ENCODE measurements at regions not wholly inside any gene's neighbourhood (a gene's known extent, or its start where the extent isn't known, plus 50 kb on each side); places are given as distances from the start of the nearest gene placed in this dataset.
"Not testable (repeated sequence)": the region's sequence is repeated elsewhere in the genome, so short reads cannot be mapped to it uniquely, and the experiment has no call there.

- intact Hi-C loops (cut with micrococcal nuclease): no loop called here
- Mint-ChIP-seq H3K9me3 (no peaks in the 10 kb centered on the region), H3K27me3 (no peaks in the 10 kb centered on the region), H3K4me1 (peaks cover 3% of the 10 kb centered on the region), H3K27ac (no peak overlapping the region), H3K36me3 (ENCODE audit: low read depth) (no peaks in the 10 kb centered on the region), H3K4me3 (no peak overlapping the region)
- DNase-seq: no peak
These were observed 1068.8 kb downstream of the FAM133A start for GRCh38 chrX:94742772-94743171.

DNA sequence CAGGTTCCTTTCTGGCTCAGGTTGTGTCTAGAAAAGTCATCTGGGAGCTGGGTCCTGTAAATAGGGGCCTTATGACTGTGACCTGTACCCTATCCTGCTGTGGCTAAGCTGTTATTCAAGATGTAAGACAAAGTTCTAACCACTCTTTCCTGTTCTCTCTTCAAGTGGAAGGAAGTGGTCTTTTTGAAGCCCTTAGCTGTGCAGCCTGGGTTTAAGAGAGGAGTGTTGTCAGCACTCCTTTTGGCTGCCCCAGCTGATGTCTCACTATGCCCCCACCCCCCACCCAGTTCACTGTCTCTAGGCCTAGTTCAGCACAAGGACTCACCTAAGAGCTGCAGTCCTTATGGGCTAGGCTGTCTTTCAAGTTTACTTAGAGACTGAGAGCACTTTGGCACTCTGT, 1069.5 kb downstream of the FAM133A start:
- Mint-ChIP-seq H3K27me3 (no peaks in the 10 kb centered on the region), H3K27ac (no peak overlapping the region), H3K36me3 (ENCODE audit: low read depth) (no peaks in the 10 kb centered on the region), H3K4me1 (peaks cover 3% of the 10 kb centered on the region), H3K4me3 (no peak overlapping the region), H3K9me3 (no peaks in the 10 kb centered on the region)
- DNase-seq: peak; percentile 54
- intact Hi-C loops (cut with micrococcal nuclease): no loop called here

- Mint-ChIP-seq H3K27me3 (no peaks in the 10 kb centered on the region), H3K9me3 (no peaks in the 10 kb centered on the region), H3K27ac (no peak overlapping the region), H3K4me1 (peaks cover 3% of the 10 kb centered on the region), H3K4me3 (no peak overlapping the region), H3K36me3 (ENCODE audit: low read depth) (no peaks in the 10 kb centered on the region)
- DNase-seq: no peak
- intact Hi-C loops (cut with micrococcal nuclease): no loop called here
These were observed 1070.8 kb downstream of the FAM133A start for GRCh38 chrX:94744786-94745185.

DNA sequence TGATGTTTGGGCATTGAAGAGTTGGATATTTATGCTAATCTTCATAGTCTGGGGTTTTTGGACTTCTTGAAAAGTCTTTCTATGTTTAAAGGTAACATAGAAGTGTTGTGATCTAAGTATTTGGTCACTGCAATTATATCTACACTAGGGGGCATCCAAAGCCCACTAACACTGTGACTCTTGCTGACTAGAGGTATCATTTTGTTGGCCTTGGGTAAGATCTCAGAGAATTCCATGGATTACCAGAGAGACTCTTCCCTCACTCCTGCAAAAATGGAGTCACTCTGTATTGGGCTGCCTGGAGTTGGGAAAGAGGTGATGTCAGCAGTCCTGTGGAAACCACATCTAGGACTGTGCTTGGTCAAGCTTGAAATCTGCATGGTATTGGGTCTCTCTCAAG, 1077.6 kb downstream of the FAM133A start:
- no peaks in the 10 kb centered on the region for H3K27me3 Mint-ChIP-seq
- no peaks in the 10 kb centered on the region for H3K4me1 Mint-ChIP-seq
- H3K9me3 Mint-ChIP-seq: no peaks in the 10 kb centered on the region
- intact Hi-C loops (cut with micrococcal nuclease): no loop called here
- no peaks in the 10 kb centered on the region for H3K36me3 Mint-ChIP-seq (ENCODE audit: low read depth)
- no peak overlapping the region for H3K4me3 Mint-ChIP-seq
- no peak for DNase-seq
- H3K27ac Mint-ChIP-seq: no peak overlapping the region

DNA sequence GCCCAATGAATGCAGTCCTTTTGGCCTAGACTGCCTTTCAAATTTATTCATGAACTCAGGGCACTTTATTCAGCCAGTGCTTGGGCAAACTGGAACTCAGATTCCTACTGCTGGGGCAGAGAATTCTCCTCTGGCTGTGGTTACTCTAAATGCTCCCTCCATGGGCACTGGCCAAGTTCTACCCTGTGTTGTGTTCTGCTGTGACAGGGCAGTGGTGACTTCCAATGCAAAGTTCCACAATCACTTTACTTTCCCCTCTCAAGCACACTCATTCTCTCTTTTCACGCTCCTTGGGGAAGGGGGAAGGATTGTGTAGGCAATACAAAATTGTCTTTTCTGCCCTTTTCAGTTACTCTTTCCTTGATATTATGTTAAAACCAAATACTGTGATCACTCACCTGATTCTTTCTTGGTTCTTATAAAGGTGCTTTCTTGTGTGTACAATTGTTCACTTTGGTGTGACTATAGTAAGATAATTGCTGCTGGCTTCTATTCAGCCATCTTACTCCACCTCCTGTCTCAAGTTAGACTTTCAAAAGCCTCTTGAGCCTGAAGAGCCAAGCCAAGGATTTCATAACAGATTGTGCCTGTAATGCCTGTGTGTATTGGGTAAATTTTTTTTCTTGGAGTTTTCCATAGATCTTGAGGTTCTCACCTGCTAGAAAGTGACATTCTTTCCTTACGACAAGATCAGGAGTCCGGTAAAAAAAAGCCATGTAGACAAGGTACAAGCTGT, 1078.6 kb downstream of the FAM133A start:
- no peaks in the 10 kb centered on the region for H3K36me3 Mint-ChIP-seq (ENCODE audit: low read depth)
- no peak overlapping the region for H3K27ac Mint-ChIP-seq
- intact Hi-C loops (cut with micrococcal nuclease): no loop called here

GRCh38 chrX:94758130-94758529, 1084.1 kb downstream of the FAM133A start:
- Mint-ChIP-seq H3K9me3 (no peaks in the 10 kb centered on the region), H3K27me3 (no peaks in the 10 kb centered on the region), H3K4me1 (no peaks in the 10 kb centered on the region), H3K36me3 (ENCODE audit: low read depth) (no peaks in the 10 kb centered on the region), H3K27ac (no peak overlapping the region), H3K4me3 (no peak overlapping the region)
- DNase-seq: no peak
- intact Hi-C loops (cut with micrococcal nuclease): no loop called here

More for the DNA sequence above, 1078.6 kb downstream of the FAM133A start:
- no peaks in the 10 kb centered on the region for H3K9me3 Mint-ChIP-seq
- no peaks in the 10 kb centered on the region for H3K27me3 Mint-ChIP-seq
- no peak overlapping the region for H3K4me3 Mint-ChIP-seq
- H3K4me1 Mint-ChIP-seq: no peaks in the 10 kb centered on the region
- no peak for DNase-seq

- Mint-ChIP-seq H3K27ac (no peak overlapping the region), H3K27me3 (no peaks in the 10 kb centered on the region), H3K9me3 (no peaks in the 10 kb centered on the region), H3K4me1 (no peaks in the 10 kb centered on the region), H3K4me3 (no peak overlapping the region), H3K36me3 (ENCODE audit: low read depth) (no peaks in the 10 kb centered on the region)
- DNase-seq: no peak
- intact Hi-C loops (cut with micrococcal nuclease): no loop called here
These were observed 1101.6 kb downstream of the FAM133A start for GRCh38 chrX:94775640-94776039.

DNA sequence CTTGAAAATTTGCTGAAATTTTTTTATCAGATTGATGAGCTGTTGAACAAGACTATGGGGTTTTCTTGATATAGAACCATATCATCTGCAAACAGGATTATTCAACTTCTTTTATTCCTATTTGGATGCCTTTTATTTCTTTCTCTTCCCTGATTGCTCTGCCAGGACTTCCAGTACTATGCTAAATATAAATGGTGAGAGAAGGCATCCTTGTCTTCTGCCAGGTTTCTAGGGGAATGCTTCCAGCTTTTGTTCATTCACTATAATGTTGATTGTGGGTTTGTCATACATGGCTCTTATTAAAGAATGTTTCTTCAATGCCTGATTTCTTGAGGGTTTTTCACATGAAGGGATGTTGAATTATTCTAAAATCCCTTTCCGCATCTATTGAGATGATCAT, 1139.5 kb downstream of the FAM133A start:
- Mint-ChIP-seq H3K4me3 (no peak overlapping the region), H3K27ac (no peak overlapping the region), H3K4me1 (no peaks in the 10 kb centered on the region), H3K9me3 (no peaks in the 10 kb centered on the region), H3K36me3 (ENCODE audit: low read depth) (no peaks in the 10 kb centered on the region), H3K27me3 (no peaks in the 10 kb centered on the region)
- DNase-seq: no peak
- intact Hi-C loops (cut with micrococcal nuclease): no loop called here

DNA sequence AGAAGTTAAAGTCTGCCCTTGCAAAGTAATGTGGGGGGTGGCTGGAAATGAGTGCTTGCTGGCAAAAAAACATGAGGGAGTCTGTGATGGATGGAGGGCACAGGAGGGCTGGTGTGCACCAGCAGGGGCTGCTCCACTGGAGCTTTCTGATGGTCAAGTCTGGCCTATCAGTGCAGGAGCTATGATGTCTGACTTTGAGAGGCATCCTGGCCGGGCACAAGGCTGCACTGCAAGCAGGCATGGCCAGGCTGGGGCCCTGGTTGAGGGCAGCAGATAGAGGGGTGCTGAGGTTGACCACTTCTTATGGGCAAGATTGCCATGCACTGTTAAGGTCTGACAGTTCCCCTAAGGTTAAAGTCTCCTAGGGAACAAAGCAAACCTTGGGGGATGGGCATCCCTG, 1140.2 kb downstream of the FAM133A start:
- Mint-ChIP-seq H3K4me1 (no peaks in the 10 kb centered on the region), H3K36me3 (ENCODE audit: low read depth) (no peaks in the 10 kb centered on the region), H3K27ac (no peak overlapping the region), H3K4me3 (no peak overlapping the region), H3K27me3 (no peaks in the 10 kb centered on the region), H3K9me3 (no peaks in the 10 kb centered on the region)
- intact Hi-C loops (cut with micrococcal nuclease): no loop called here
- no peak for DNase-seq

DNA sequence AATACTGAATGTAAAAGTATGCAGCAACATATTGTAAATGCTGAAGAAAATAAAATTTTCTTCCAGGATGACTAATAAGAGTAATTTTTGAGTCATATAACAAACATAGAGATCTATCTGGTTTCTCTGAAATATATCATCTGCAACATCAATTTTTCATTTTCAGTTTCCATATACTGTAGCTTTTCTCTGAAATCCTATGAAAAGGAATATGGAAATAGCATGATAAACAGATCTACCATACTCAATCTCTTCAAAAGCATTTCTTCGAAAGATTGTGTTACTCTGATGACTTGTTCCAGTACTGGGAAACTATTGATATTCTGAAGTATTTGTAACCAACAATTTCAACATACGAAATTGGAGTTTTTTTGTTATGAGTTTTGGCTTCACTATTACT, 1156.7 kb downstream of the FAM133A start:
- no peak for DNase-seq
- Mint-ChIP-seq H3K4me3 (no peak overlapping the region), H3K27me3 (no peaks in the 10 kb centered on the region), H3K36me3 (ENCODE audit: low read depth) (no peaks in the 10 kb centered on the region), H3K4me1 (no peaks in the 10 kb centered on the region), H3K27ac (no peak overlapping the region), H3K9me3 (no peaks in the 10 kb centered on the region)
- intact Hi-C loops (cut with micrococcal nuclease): no loop called here

- intact Hi-C loops (cut with micrococcal nuclease): no loop called here
- Mint-ChIP-seq H3K9me3 (no peaks in the 10 kb centered on the region), H3K4me3 (no peak overlapping the region), H3K27ac (no peak overlapping the region), H3K36me3 (ENCODE audit: low read depth) (no peaks in the 10 kb centered on the region), H3K4me1 (no peaks in the 10 kb centered on the region), H3K27me3 (no peaks in the 10 kb centered on the region)
- no peak for DNase-seq
These were observed 1157.4 kb downstream of the FAM133A start for GRCh38 chrX:94831364-94831763.

GRCh38 chrX:94834226-94834625, 1160.2 kb downstream of the FAM133A start:
- H3K9me3 Mint-ChIP-seq: no peaks in the 10 kb centered on the region

DNA sequence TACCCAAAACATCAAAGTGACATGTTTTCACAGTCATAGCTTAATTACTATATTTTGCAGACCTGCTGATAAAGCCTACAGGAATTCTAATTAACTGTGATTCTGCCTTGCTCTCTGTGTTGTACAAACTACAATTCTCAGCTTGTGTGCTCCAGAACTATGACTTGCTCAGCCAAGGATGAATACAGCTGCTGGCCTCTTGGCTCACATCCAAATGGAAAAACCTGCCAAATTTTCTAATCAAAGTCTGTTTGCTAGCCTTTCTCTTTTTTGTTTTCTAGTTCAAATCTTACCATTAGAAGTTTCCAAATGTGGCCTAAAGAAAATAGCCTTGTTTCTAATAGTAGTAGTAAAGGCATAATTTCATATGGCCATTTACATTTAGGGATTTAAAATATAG, 1176.8 kb downstream of the FAM133A start:
- Mint-ChIP-seq H3K27me3 (no peaks in the 10 kb centered on the region), H3K4me1 (no peaks in the 10 kb centered on the region), H3K27ac (no peak overlapping the region), H3K9me3 (no peaks in the 10 kb centered on the region), H3K4me3 (no peak overlapping the region), H3K36me3 (ENCODE audit: low read depth) (no peaks in the 10 kb centered on the region)
- no peak for DNase-seq
- intact Hi-C loops (cut with micrococcal nuclease): no loop called here

More at GRCh38 chrX:94834226-94834625, 1160.2 kb downstream of the FAM133A start:
- no peak overlapping the region for H3K27ac Mint-ChIP-seq
- no peaks in the 10 kb centered on the region for H3K27me3 Mint-ChIP-seq
- H3K36me3 Mint-ChIP-seq (ENCODE audit: low read depth): no peaks in the 10 kb centered on the region
- no peaks in the 10 kb centered on the region for H3K4me1 Mint-ChIP-seq
- no peak for DNase-seq
- no peak overlapping the region for H3K4me3 Mint-ChIP-seq
- intact Hi-C loops (cut with micrococcal nuclease): no loop called here

GRCh38 chrX:94854251-94854650, 1180.2 kb downstream of the FAM133A start:
- Mint-ChIP-seq H3K27ac (no peak overlapping the region), H3K4me1 (no peaks in the 10 kb centered on the region), H3K27me3 (no peaks in the 10 kb centered on the region), H3K9me3 (no peaks in the 10 kb centered on the region), H3K4me3 (no peak overlapping the region), H3K36me3 (ENCODE audit: low read depth) (no peaks in the 10 kb centered on the region)
- intact Hi-C loops (cut with micrococcal nuclease): no loop called here
- DNase-seq: no peak

GRCh38 chrX:94862470-94862869, 1188.5 kb downstream of the FAM133A start:
- intact Hi-C loops (cut with micrococcal nuclease); H3K4me3 Mint-ChIP-seq; H3K4me1 Mint-ChIP-seq; DNase-seq; H3K27me3 Mint-ChIP-seq; H3K27ac Mint-ChIP-seq; H3K9me3 Mint-ChIP-seq; H3K36me3 Mint-ChIP-seq (ENCODE audit: low read depth): not testable (repeated sequence)
